DMS79 (cell line): ENCODE measurements at regions not wholly inside any gene's neighbourhood (a gene's known extent, or its start where the extent isn't known, plus 50 kb on each side); places are given as distances from the start of the nearest gene placed in this dataset.

Experiments used
- DNase-seq: peaks from one replicate; lab custom pipeline; 2025; lab: John Stamatoyannopoulos, UW

GRCh38 chr16:85990861-85991301 is 91.9 kb downstream of the IRF8 start:
- no peak for DNase-seq

- no peak for DNase-seq
These were observed 92.5 kb downstream of the IRF8 start for GRCh38 chr16:85991425-85991824.

GRCh38 chr16:85991856-85992255 is 92.9 kb downstream of the IRF8 start:
- DNase-seq = no peak

GRCh38 chr16:85992359-85992758 is 93.4 kb downstream of the IRF8 start:
- DNase-seq = no peak

- no peak for DNase-seq
These were observed 93.8 kb downstream of the IRF8 start for GRCh38 chr16:85992779-85993178.

- no peak for DNase-seq
These were observed 95.8 kb downstream of the IRF8 start for GRCh38 chr16:85994492-85995490.

- DNase-seq = no peak
These were observed 96.8 kb downstream of the IRF8 start for GRCh38 chr16:85995541-85996423.

GRCh38 chr16:85996843-85997242 is 97.9 kb downstream of the IRF8 start:
- no peak for DNase-seq

GRCh38 chr16:85998171-85998867 is 99.4 kb downstream of the IRF8 start:
- peak; percentile 31 for DNase-seq

DNA sequence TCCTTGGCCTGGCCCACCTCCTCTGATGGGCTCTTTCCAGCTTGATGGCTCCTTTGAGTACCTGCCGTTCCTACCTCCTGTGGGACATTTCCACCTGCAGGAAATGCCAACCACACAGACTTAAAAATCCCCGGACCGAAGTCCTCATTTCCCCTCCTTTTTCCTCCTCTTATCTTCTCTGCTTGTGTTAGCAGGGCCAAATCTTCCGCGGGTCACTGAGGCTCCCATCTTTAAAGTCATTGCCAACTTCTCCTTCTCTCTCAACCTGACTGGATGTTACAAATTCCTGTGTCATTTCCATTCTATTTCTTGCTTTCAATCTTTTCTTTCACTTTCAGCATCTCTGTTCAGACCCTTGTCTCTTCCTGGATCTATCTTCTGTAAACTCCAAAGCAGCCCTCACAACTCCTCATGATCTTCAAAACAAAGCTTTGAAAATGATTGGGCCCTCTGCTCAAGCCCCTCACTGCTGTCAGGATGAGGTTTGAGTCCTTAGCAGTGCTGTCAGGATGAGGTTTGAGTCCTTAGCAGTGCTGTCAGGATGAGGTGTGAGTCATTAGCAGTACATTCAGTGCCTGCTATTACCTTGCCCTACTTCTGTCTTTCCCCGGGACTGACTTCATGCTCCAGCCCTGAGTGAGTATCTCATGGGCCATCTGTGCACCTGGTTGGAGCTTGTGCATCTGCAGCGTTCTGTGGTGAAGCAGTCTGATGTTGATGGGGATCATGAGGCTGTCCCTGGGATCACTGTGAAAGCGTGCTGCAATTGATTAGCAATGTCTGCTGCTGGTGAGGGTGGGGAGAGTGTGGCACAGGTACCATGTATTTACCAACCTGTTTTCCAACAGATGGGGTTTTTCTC is 100.1 kb downstream of the IRF8 start:
- DNase-seq = no peak

DNA sequence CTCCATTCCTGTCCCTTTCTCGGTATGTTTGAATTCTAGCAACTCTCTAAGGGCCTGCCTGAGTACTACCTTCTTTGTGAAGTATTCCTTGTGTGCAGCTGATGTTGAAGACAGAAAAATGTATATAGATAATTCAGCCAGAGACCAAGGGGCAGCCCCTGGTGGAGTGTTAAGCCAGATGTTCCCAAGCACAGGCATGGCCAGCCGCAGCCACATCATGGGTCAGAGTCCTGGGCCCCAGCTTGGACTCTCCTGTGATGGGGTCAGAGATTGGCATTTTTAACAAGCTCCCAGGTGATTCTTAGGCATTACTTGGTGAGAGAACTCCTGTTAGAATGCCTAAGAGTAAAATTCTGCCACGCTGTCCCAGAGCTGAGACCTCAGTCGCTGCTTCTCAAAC is 100.8 kb downstream of the IRF8 start:
- no peak for DNase-seq

- no peak for DNase-seq
These were observed 103.4 kb downstream of the IRF8 start for GRCh38 chr16:86002178-86002900.

DNA sequence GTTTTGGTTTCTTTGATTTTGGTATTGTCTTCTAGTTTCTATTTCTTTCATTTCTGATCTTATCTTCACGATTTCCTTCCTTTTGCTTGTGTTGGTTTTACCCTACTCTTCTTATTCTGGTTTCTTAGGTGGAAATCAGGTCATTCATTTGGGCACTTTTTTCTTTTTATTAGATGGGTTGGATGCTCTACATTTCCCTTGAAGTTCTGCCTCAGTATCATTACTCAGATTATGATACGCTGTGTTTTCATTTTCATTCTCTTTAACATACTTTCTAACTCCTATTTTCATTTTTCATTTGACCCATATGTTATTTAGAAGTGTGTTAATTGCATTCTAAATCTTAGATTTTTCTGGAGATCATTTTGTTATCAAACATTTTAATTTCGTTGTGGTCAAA is 108.6 kb downstream of the IRF8 start:
- DNase-seq = no peak

DNA sequence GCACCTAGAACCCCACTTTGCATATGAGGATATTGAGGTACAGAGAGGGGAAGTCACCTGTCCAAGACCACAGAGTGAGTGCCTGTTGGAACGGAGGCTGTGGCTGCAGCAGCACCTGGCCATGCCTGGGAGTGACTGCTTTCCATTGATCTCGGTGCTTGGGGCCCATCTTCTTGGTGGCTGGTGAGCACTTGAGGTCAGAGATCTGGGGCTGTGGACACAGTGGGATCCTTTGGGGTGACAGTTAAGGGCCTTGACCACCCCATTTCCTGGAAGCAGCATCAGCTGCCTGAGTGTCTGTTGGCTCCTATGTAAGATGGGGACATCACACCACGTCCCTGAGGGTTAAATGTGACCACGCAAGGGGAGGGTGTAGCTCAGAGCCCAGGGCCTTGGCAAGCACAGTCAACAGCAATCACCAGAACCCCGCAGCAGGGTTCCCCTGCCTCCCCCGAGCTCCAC is 111.7 kb downstream of the IRF8 start:
- no peak for DNase-seq

DNA sequence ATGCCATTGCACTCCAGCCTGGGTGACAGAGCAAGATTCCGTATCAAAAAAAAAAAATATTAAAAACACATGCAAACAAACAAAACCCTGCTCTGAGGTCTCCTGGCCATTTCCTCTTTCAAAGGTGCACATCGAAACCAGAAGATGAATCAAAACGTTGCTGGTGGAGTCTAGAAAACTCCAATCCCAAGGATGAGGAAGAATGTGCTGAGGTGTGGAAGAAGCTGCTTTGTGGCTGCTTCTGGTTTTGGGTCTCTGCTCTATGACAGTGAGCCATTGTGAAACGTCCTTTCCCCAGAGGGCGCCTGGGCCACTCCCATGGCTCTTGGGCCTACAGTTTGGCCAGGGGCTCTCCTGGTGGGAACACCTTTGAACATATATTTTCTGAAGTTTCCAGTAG is 112.6 kb downstream of the IRF8 start:
- DNase-seq = no peak

DNA sequence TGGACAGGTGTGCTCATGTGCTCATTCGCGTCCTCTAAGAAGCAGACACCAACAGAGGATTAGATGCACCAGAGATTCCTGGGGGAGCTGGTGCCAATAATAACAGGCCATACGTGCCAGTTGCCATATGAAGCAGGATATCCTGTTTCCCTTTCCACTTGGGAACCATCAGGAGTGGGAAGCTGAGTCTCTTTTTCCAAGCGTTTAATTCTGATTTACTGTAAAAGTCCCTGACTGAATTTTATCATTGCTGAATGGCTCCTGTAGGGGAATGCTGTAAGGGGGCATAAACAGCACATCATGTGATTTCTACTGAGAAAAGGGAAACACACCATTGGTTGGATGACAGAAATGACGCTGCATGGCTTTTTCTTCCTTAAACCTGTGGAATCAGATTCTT is 113.3 kb downstream of the IRF8 start:
- no peak for DNase-seq

- DNase-seq = no peak
These were observed 114.9 kb downstream of the IRF8 start for GRCh38 chr16:86013867-86014266.

DNA sequence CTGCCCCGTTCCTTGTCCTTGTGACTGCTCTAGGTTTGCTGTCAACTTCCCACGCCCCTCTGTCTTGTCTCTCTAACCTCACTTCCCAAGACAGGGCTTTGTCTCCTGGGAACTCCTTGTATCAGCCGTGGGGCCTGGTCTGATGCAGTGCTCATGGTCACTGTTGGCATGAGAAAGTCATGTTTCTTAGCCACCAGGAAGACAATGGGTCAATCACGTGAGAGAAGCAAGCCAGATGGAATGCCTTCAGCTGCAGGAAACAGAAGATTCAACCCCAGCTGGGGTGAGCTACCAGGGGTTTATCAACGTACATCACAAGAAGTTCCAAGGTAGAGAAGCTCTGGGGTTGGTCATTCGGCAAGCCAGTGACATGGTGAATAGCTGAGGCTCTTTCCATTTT is 116.6 kb downstream of the IRF8 start:
- DNase-seq = no peak

- DNase-seq = peak; percentile 16
These were observed 117.4 kb downstream of the IRF8 start for GRCh38 chr16:86016201-86016965.

DNA sequence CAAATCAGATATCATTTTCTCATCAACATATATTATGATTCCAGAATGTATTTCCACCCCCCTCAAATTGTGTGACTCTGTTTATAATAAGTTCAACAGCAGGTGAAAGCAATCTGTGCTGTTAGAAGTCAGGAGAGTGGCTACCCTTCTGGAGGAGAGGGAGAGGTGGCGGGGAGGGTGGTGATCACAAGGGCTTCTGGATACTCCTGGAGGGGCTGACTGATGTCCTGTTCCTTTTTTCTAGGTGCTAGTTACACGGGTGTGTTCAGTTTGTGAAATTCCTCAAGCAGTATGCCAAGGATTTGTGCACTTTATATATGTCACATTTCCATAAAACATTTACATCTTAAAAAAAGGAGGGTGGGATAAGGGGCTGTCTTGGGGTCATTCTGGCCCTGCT is 119.1 kb downstream of the IRF8 start:
- no peak for DNase-seq
